Central memory CD8-positive, alpha-beta T cell (primary cell): ENCODE measurements at regions not wholly inside any gene's neighbourhood (a gene's known extent, or its start where the extent isn't known, plus 50 kb on each side); places are given as distances from the start of the nearest gene placed in this dataset.

ENCODE experiments used
- ATAC-seq: fragments of 150-1000 bp; cut with Tn5 transposase; replicated peaks from 2 replicates; pipeline ENCODE4 v1.10.0; 2022; ENCODE audit warnings: mild to moderate bottlenecking, moderate FRiP score, moderate number of reproducible peaks; ENCODE audit not compliant: poor library complexity, severe bottlenecking; ENCODE audit errors: extremely low read depth
- DNase-seq, 2 donors: peaks; one replicate each; pipeline ENCODE4 v3.0.0; 2021; ENCODE audit warnings: low spot score in 2 of 2
- H3K27ac Mint-ChIP-seq: one replicate; pipeline ENCODE4 v1.8.0; 2022; ENCODE audit warnings: low read depth, mild to moderate bottlenecking, moderate library complexity, mixed read lengths
- H3K27me3 Mint-ChIP-seq: one replicate; pipeline ENCODE4 v1.8.0; 2022; ENCODE audit warnings: mixed read lengths
- H3K36me3 Mint-ChIP-seq: one replicate; pipeline ENCODE4 v1.8.0; 2022; ENCODE audit warnings: mild to moderate bottlenecking, moderate library complexity, mixed read lengths; ENCODE audit not compliant: insufficient read depth
- H3K4me1 Mint-ChIP-seq: one replicate; pipeline ENCODE4 v1.8.0; 2022; ENCODE audit warnings: mixed read lengths
- H3K4me3 Mint-ChIP-seq: one replicate; pipeline ENCODE4 v1.8.0; 2022; ENCODE audit warnings: mild to moderate bottlenecking, moderate library complexity, mixed read lengths
- H3K9me3 Mint-ChIP-seq: one replicate; pipeline ENCODE4 v1.8.0; 2022; ENCODE audit warnings: mixed read lengths

- Mint-ChIP-seq H3K4me3 (no peak overlapping the region), H3K27ac (no peak overlapping the region), H3K9me3 (no peaks in the 10 kb centered on the region), H3K4me1 (no peaks in the 10 kb centered on the region), H3K36me3 (peaks cover 1% of the 10 kb centered on the region), H3K27me3 (no peaks in the 10 kb centered on the region)
- DNase-seq (no peak), ATAC-seq (no peak)
Observed at GRCh38 chr15:37221671-37222145, 121.4 kb upstream of the MEIS2 start.

GRCh38 chr15:37223089-37223488 is 122.7 kb upstream of the MEIS2 start:
- Mint-ChIP-seq H3K36me3 (peaks cover 1% of the 10 kb centered on the region), H3K4me1 (no peaks in the 10 kb centered on the region)

GRCh38 chr15:37229855-37230619 is 129.7 kb upstream of the MEIS2 start:
- H3K27ac Mint-ChIP-seq: no peak overlapping the region
- no peaks in the 10 kb centered on the region for H3K4me1 Mint-ChIP-seq
- DNase-seq: no peak
- H3K36me3 Mint-ChIP-seq: peaks cover 1% of the 10 kb centered on the region
- peaks cover 11% of the 10 kb centered on the region for H3K9me3 Mint-ChIP-seq
- no peaks in the 10 kb centered on the region for H3K27me3 Mint-ChIP-seq
- ATAC-seq: no peak
- no peak overlapping the region for H3K4me3 Mint-ChIP-seq

More at GRCh38 chr15:37223089-37223488, 122.7 kb upstream of the MEIS2 start:
- H3K27me3 Mint-ChIP-seq: no peaks in the 10 kb centered on the region
- no peak overlapping the region for H3K27ac Mint-ChIP-seq
- DNase-seq: no peak
- no peak overlapping the region for H3K4me3 Mint-ChIP-seq
- H3K9me3 Mint-ChIP-seq: no peaks in the 10 kb centered on the region
- ATAC-seq: no peak

DNA sequence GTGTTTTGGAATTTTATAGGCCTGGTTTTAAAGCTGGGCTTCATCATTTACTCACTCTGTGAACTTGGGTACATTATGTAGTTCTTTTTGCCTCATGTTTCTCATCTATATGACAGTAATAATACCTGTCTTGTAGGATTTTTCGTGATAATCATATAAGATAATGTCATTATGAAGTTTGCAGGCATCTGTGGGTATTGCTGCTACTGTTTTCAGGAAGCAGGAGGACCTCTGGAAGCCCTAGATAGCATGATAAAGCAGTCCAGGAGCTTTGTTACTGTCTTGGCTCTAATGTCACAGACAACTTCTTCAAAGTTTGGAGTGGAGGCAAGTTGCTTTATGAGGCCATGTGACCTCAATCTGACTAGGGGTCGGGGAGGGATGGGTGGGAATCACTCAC is 145.0 kb upstream of the MEIS2 start:
- Mint-ChIP-seq H3K27ac (no peak overlapping the region), H3K4me3 (no peak overlapping the region), H3K36me3 (no peaks in the 10 kb centered on the region), H3K4me1 (no peaks in the 10 kb centered on the region), H3K27me3 (no peaks in the 10 kb centered on the region), H3K9me3 (peaks cover 13% of the 10 kb centered on the region)
- DNase-seq (no peak), ATAC-seq (no peak)

DNA sequence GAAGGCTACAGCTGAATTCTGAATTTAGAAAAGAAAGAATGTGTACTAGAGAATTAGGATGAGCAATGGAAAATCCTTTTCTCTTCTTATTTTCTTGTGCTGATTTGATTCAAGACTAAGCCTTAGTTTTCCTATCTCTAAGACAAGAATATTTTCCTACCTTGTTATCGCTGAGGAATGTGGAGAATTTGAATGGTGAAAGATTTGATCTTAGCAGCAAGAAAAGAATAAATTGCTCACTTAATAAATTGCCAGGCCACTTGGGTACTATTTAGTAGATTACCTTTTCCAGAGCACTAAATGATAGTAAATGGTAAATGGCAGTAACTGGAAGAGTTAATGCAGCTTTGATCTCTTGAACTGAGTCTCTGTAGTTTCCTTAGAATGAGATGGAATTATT is 145.7 kb upstream of the MEIS2 start:
- no peaks in the 10 kb centered on the region for H3K36me3 Mint-ChIP-seq
- H3K4me1 Mint-ChIP-seq: no peaks in the 10 kb centered on the region
- H3K4me3 Mint-ChIP-seq: no peak overlapping the region
- H3K27me3 Mint-ChIP-seq: no peaks in the 10 kb centered on the region
- H3K27ac Mint-ChIP-seq: no peak overlapping the region
- H3K9me3 Mint-ChIP-seq: peaks cover 6% of the 10 kb centered on the region
- ATAC-seq (no peak), DNase-seq (no peak)

GRCh38 chr15:37246856-37247255 is 146.5 kb upstream of the MEIS2 start:
- DNase-seq: no peak
- no peaks in the 10 kb centered on the region for H3K27me3 Mint-ChIP-seq
- H3K9me3 Mint-ChIP-seq: peaks cover 6% of the 10 kb centered on the region
- H3K4me1 Mint-ChIP-seq: no peaks in the 10 kb centered on the region
- no peak overlapping the region for H3K27ac Mint-ChIP-seq
- no peak overlapping the region for H3K4me3 Mint-ChIP-seq
- ATAC-seq: no peak
- H3K36me3 Mint-ChIP-seq: no peaks in the 10 kb centered on the region

DNA sequence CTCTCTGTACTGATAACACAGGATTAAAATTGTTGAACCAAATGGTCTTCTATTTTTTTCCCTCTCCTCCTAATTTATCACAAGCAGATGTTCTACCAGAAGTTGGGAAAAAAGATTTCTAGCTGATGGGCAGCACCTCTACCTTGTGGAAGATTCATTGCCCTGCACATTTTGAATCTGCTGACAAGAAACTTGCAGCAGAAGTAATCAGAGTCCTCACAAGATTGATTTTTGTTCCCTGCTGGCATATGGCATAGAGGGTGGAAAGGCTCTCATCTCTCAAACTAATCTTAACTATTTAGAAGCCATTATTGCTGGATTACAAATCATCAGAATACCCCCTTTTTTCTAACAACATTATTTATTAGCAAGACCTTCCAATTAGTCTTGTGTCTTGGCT is 148.9 kb upstream of the MEIS2 start:
- Mint-ChIP-seq H3K27me3 (no peaks in the 10 kb centered on the region), H3K4me1 (no peaks in the 10 kb centered on the region), H3K36me3 (no peaks in the 10 kb centered on the region), H3K27ac (no peak overlapping the region), H3K4me3 (no peak overlapping the region), H3K9me3 (peaks cover 6% of the 10 kb centered on the region)
- DNase-seq (no peak), ATAC-seq (no peak)

- Mint-ChIP-seq H3K4me3 (no peak overlapping the region), H3K9me3 (peaks cover 14% of the 10 kb centered on the region), H3K36me3 (no peaks in the 10 kb centered on the region), H3K27ac (no peak overlapping the region), H3K4me1 (no peaks in the 10 kb centered on the region), H3K27me3 (no peaks in the 10 kb centered on the region)
- DNase-seq (no peak), ATAC-seq (no peak)
Observed at GRCh38 chr15:37252530-37252929, 152.2 kb upstream of the MEIS2 start.

DNA sequence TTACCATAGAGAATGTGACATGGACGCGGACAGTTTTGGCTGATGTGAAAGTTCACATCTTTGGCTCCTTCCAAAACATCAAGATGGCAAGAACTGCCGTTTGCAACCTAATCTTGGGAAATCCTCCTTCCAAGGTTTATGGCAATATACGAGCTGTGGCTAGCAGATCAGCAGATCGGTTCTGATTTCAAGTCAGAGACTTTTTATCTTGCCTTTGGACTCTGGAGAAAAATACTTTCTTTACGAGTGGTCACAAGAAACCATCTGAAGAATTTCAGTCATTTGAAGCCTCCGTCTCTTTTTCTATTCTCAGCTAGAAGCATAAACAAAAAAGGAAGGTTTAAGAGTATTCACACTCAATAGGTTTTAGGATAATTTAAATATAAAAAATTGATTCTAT is 153.5 kb upstream of the MEIS2 start:
- ATAC-seq (no peak), DNase-seq (no peak)

GRCh38 chr15:37260255-37260654 is 159.9 kb upstream of the MEIS2 start:
- H3K4me3 Mint-ChIP-seq: no peak overlapping the region
- H3K9me3 Mint-ChIP-seq: peaks cover 23% of the 10 kb centered on the region
- H3K27ac Mint-ChIP-seq: no peak overlapping the region
- DNase-seq (no peak), ATAC-seq (no peak)
- no peaks in the 10 kb centered on the region for H3K27me3 Mint-ChIP-seq
- H3K4me1 Mint-ChIP-seq: no peaks in the 10 kb centered on the region
- no peaks in the 10 kb centered on the region for H3K36me3 Mint-ChIP-seq

More for the DNA sequence above, 153.5 kb upstream of the MEIS2 start:
- Mint-ChIP-seq H3K4me1 (no peaks in the 10 kb centered on the region), H3K36me3 (no peaks in the 10 kb centered on the region), H3K27ac (no peak overlapping the region), H3K9me3 (peaks cover 16% of the 10 kb centered on the region), H3K27me3 (no peaks in the 10 kb centered on the region), H3K4me3 (no peak overlapping the region)

DNA sequence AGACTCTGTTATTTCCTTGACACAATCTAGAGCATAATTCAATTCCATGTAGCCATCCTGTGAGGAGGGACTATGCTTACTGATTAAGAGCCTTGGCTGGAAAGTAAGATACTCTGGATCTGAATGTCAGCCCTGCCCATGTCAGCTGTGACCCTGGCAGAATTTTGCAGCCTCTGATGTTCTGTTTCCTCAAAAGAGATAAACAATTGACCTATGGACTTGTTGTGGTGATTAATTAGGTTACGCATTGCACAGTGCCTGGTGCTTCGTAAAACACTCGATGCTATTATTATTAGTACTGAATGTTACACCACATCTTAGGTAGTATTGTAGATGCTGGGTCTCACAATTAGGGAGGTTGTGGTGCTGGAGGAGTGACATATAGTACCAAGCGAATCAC is 161.3 kb upstream of the MEIS2 start:
- no peak for ATAC-seq
- no peak overlapping the region for H3K4me3 Mint-ChIP-seq
- H3K4me1 Mint-ChIP-seq: no peaks in the 10 kb centered on the region
- H3K27me3 Mint-ChIP-seq: no peaks in the 10 kb centered on the region
- no peak for DNase-seq
- no peak overlapping the region for H3K27ac Mint-ChIP-seq
- no peaks in the 10 kb centered on the region for H3K36me3 Mint-ChIP-seq
- H3K9me3 Mint-ChIP-seq: peaks cover 18% of the 10 kb centered on the region

GRCh38 chr15:37262922-37263608 is 162.7 kb upstream of the MEIS2 start:
- peaks cover 13% of the 10 kb centered on the region for H3K9me3 Mint-ChIP-seq
- no peak overlapping the region for H3K4me3 Mint-ChIP-seq
- H3K27me3 Mint-ChIP-seq: no peaks in the 10 kb centered on the region
- DNase-seq (no peak), ATAC-seq (no peak)
- no peak overlapping the region for H3K27ac Mint-ChIP-seq
- H3K4me1 Mint-ChIP-seq: no peaks in the 10 kb centered on the region
- no peaks in the 10 kb centered on the region for H3K36me3 Mint-ChIP-seq

- Mint-ChIP-seq H3K27me3 (no peaks in the 10 kb centered on the region), H3K36me3 (no peaks in the 10 kb centered on the region), H3K4me3 (no peak overlapping the region), H3K4me1 (no peaks in the 10 kb centered on the region), H3K27ac (no peak overlapping the region), H3K9me3 (peaks cover 7% of the 10 kb centered on the region)
- DNase-seq (no peak), ATAC-seq (no peak)
Observed at GRCh38 chr15:37289109-37289765, 188.9 kb upstream of the MEIS2 start.
